Neural cell (in vitro differentiated cells): ENCODE measurements at regions not wholly inside any gene's neighbourhood (a gene's known extent, or its start where the extent isn't known, plus 50 kb on each side); places are given as distances from the start of the nearest gene placed in this dataset.

Source experiments
- EP300 ChIP-seq: fragments of 450-650 bp; conservative IDR thresholded peaks from 2 replicates; pipeline ENCODE4 v1.6.1; 2014; ENCODE audit warnings: antibody characterized with exemption, mild to moderate bottlenecking, moderate library complexity; ENCODE audit not compliant: poor library complexity, severe bottlenecking
- EZH2 ChIP-seq: fragments of 200-600, 300-800 bp; shearing (Covaris generic), sonication (generic); IDR thresholded peaks from 2 replicates; pipeline ENCODE4 v1.6.1; 2014; ENCODE audit warnings: antibody characterized with exemption, low read length, borderline replicate concordance, mild to moderate bottlenecking; ENCODE audit not compliant: insufficient read depth, poor library complexity, severe bottlenecking
- POLR2AphosphoS5 ChIP-seq: IDR thresholded peaks from 2 replicates; pipeline ENCODE4 v1.6.1; 2012
- SMC3 ChIP-seq: fragments of 450-650 bp; conservative IDR thresholded peaks from 2 replicates; pipeline ENCODE4 v1.6.1; 2014; ENCODE audit warnings: antibody characterized with exemption, mild to moderate bottlenecking, moderate library complexity; ENCODE audit not compliant: poor library complexity
- TF ChIP-seq, protein P1 (sequence below): fragments of 450-650 bp; IDR thresholded peaks from 2 replicates; pipeline ENCODE4 v1.5.1; 2014; ENCODE audit warnings: antibody characterized with exemption, mild to moderate bottlenecking, moderate library complexity; ENCODE audit not compliant: poor library complexity, severe bottlenecking

GRCh38 chr12:59194794-59195193, 274.5 kb upstream of the LRIG3 start:
- TF ChIP-seq POLR2AphosphoS5 = no peak
- TF ChIP-seq, protein P1, sequence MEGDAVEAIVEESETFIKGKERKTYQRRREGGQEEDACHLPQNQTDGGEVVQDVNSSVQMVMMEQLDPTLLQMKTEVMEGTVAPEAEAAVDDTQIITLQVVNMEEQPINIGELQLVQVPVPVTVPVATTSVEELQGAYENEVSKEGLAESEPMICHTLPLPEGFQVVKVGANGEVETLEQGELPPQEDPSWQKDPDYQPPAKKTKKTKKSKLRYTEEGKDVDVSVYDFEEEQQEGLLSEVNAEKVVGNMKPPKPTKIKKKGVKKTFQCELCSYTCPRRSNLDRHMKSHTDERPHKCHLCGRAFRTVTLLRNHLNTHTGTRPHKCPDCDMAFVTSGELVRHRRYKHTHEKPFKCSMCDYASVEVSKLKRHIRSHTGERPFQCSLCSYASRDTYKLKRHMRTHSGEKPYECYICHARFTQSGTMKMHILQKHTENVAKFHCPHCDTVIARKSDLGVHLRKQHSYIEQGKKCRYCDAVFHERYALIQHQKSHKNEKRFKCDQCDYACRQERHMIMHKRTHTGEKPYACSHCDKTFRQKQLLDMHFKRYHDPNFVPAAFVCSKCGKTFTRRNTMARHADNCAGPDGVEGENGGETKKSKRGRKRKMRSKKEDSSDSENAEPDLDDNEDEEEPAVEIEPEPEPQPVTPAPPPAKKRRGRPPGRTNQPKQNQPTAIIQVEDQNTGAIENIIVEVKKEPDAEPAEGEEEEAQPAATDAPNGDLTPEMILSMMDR = no peak
- TF ChIP-seq EP300 = no peak
- no peak for TF ChIP-seq EZH2
- TF ChIP-seq SMC3 = no peak
